ENCODE measurements at regions not wholly inside any gene's neighbourhood (a gene's known extent, or its start where the extent isn't known, plus 50 kb on each side); places are given as distances from the start of the nearest gene placed in this dataset.
"Not testable (repeated sequence)": the region's sequence is repeated elsewhere in the genome, so short reads cannot be mapped to it uniquely, and the experiment has no call there.

GRCh38 chr4:12109056-12109455 lies 680.4 kb upstream of the HS3ST1 start:
- DNase-seq (ENCODE audit: low read depth in 2 of 2), result not testable (repeated sequence)

DNA sequence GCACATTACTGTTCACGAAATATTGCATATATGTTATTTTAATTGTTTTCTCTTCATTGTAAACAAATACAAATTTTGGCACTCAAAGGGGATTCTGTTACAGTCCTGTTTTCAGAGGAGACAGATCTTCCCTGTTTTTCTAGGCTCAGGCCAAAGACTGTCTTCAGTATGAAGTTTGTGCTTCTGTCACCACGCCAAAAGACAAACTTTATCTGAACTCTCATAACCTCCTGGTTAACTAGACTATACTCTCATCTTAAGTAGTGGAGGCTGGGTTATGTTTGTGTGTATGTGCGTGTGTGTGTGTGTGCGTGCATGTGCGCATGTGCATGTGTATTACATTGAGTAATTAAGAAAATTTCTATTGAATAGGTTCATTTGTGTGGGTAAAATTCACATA lies 676.8 kb upstream of the HS3ST1 start:
- no peak for DNase-seq (ENCODE audit: low read depth in 2 of 2)

- DNase-seq (ENCODE audit: low read depth in 2 of 2), result not testable (repeated sequence)
Measured at GRCh38 chr4:12089920-12090319, 661.2 kb upstream of the HS3ST1 start.

DNA sequence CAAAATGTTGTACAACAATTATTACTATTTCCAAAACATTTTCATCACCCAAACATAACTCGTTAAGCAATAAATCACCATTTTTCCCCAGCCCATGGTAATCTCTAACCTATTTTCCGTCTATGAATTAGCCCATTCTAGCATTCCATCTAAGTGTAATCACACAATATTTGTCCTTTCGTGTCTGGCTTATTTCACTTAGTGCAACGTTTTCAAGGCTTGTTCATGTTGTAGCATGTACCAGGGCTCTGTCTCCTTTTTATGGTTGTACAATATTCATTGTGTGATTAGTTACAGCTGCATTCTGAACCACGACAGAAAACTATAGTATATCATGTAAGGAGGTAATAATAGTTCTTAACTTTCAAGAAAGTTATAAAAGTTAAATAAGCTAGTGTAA lies 656.0 kb upstream of the HS3ST1 start:
- DNase-seq (ENCODE audit: low read depth in 2 of 2), result no peak

- no peak for DNase-seq (ENCODE audit: low read depth in 2 of 2)
Measured at GRCh38 chr4:12071316-12071715, 642.6 kb upstream of the HS3ST1 start.

DNA sequence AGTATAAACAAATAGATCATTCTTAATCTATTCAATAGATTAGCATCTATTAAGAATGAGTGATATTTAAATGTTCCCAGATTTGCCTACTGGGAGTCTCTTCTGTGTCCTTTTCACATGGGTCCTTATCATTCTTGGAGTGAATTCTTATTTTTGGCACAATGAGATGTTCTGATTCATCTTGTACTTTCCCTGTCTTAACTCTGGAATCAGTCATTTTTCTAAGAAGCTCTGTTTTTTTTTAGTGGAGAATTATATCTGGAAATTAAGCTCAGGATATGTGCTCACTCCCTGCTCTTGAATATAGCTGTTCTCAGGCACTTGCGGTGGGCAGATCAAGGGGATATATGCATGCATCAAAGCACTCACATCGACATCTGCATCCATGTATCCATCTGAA lies 625.3 kb upstream of the HS3ST1 start:
- no peak for DNase-seq (ENCODE audit: low read depth in 2 of 2)

DNA sequence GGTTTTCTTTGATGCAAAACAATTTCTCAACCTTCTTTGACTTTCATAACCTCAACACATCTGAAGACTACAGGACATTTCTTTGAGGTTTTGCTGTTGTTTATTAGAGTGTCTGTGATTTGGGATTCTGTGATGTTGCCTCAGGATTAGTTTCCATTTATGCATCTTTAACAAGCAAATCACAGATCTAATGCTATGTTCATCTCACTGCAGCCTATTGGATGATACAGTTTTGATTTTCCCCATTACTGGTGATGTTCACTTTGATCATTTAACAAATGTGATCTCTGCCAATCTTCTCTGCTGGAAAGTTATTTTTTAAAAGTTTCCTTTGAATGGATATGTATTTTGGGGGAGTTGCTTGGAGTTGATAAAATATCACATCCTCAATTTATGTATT lies 624.9 kb upstream of the HS3ST1 start:
- no peak for DNase-seq (ENCODE audit: low read depth in 2 of 2)

- no peak for DNase-seq (ENCODE audit: low read depth in 2 of 2)
Measured at GRCh38 chr4:12050357-12050756, 621.7 kb upstream of the HS3ST1 start.

GRCh38 chr4:12042818-12043217 lies 614.1 kb upstream of the HS3ST1 start:
- DNase-seq (ENCODE audit: low read depth in 2 of 2), result no peak

- DNase-seq (ENCODE audit: low read depth in 2 of 2), result no peak
Measured at GRCh38 chr4:12041828-12042227, 613.1 kb upstream of the HS3ST1 start.

- no peak for DNase-seq (ENCODE audit: low read depth in 2 of 2)
Measured at GRCh38 chr4:12036450-12036849, 607.8 kb upstream of the HS3ST1 start.

DNA sequence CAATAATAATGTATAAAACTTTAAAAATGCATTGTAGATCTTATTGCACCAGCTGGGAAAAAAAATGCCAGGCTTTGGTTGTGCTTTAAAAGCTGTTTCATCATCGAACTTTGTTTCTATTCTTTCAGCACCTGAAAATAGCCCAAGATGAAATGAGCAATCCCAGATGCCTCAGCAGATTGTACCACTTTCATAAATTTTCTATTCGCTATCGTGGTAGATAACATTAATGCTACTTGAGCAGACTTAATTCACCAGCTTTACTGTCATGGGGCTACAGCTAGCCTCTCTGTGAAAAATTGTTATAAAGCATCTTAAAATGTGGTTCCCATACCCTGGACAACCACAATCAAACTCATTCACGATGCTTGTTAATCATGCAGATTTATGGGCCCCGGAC lies 599.6 kb upstream of the HS3ST1 start:
- no peak for DNase-seq (ENCODE audit: low read depth in 2 of 2)

GRCh38 chr4:12022409-12022808 lies 593.7 kb upstream of the HS3ST1 start:
- no peak for DNase-seq (ENCODE audit: low read depth in 2 of 2)

- DNase-seq (ENCODE audit: low read depth in 2 of 2), result no peak
Measured at GRCh38 chr4:12016729-12017128, 588.0 kb upstream of the HS3ST1 start.

DNA sequence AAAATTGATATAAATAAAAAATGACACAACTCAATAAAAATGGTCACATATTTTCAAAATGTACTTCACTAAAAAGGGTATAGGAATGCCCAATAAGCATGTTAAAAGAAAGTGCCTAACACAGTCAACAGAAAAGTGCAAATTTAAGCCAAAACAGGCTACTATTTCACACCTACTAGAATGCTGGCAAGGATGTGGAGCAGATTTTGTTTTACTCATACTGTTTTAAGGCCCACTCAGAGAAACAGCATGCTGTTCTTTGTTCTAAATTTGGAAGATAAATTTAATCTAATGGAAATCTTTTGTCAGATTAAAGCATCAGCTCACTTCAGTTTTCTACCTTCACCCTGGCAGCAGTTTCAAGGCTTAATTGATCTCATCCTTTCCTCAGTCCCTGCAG lies 576.8 kb upstream of the HS3ST1 start:
- no peak for DNase-seq (ENCODE audit: low read depth in 2 of 2)

GRCh38 chr4:11996581-11996980 lies 567.9 kb upstream of the HS3ST1 start:
- not testable (repeated sequence) for DNase-seq (ENCODE audit: low read depth in 2 of 2)

- DNase-seq (ENCODE audit: low read depth in 2 of 2), result no peak
Measured at GRCh38 chr4:11976726-11977263, 548.1 kb upstream of the HS3ST1 start.

- DNase-seq (ENCODE audit: low read depth in 2 of 2), result no peak
Measured at GRCh38 chr4:11973270-11973669, 544.6 kb upstream of the HS3ST1 start.

DNA sequence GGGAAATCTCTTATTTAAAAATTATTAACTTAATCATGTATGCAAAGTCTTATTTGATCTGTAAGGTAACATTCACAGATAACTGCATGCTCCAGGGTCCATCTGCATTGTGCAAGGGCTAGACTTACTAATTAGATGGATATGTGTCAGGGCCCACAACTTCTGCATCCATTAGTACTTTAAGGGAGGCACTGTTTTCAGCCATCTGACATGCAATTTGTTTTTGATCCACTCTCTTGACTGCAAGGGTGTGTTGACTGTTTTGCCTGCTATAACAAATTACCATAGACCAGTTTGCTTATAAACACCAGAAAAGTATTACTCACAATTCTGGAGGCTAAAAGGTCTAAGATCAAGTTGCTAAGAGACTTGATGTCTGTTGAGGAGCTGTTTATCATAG lies 542.1 kb upstream of the HS3ST1 start:
- no peak for DNase-seq (ENCODE audit: low read depth in 2 of 2)

DNA sequence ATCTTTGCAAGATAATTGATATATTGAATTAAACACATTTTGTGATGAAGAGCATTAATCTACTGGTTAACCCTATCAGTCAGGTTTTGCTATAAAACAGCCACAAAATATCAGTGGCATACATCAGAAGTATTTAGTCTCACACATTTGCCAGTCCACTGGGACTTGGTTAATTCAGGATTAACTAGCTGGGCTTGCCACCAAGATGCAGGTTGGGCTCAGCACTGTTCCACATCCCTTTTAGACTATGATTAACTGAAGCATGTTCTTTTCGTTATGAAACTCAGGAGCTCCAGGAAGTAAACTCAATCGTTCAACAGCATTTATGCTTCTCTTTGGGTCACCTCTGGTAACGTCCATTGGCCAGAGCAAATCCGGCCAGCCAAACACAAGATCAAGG lies 538.1 kb upstream of the HS3ST1 start:
- DNase-seq (ENCODE audit: low read depth in 2 of 2), result no peak

DNA sequence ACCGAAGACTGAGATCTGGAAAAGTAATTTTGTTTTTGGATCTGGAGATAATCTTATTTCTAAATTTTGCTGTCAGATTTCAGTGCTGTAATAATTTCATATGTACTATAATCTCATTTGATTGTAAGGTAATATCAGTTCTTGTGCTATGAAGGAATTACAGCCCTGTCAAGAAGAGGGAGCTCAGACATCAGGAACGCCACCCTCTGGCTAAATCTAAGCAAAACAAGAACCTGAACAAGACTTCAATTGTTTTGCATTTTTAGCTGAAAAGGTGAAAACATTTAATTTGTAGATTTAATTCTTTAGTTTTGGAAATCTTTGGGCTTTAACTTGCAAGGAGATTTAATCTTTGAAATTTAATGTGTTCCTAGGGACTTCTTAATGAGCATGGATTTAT lies 525.4 kb upstream of the HS3ST1 start:
- DNase-seq (ENCODE audit: low read depth in 2 of 2), result no peak

DNA sequence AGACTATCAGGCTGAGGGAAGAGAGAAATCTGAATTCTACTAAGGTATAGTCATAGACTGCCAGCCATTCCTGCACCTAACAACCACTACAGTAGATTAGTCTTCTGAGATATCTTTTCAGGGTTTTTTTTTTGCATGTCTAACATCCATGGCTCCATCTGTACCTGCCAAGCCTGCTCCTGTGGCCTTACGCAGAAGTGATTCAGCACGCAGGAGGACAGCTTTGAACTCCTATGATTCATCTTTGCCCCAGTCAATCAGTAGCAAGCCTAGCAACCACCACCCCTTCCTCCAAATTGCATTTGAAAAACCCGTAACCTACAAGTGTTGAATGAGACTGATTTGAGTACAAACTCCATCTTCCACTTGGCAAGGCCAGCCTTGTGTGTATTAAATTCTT lies 520.7 kb upstream of the HS3ST1 start:
- DNase-seq (ENCODE audit: low read depth in 2 of 2), result no peak

GRCh38 chr4:11947629-11948028 lies 518.9 kb upstream of the HS3ST1 start:
- not testable (repeated sequence) for DNase-seq (ENCODE audit: low read depth in 2 of 2)

DNA sequence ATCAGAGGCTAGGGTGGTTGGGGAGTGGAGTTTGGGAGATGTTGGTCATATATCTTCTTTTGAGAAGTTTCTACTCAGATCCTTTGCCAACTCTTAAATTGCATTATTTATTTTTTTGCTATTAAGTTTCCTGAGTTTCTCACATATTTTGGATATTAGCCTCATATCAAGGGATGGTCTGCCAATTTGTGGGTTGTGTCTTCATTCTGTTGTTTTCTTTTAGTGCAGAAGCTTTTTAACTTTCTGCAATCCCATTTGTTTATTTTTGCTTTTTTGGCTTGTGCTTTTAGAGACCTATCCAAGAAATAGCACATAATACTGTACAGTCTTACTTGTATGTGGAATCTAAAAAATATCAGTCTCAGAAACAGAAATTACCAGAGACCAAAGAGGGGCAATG lies 509.2 kb upstream of the HS3ST1 start:
- DNase-seq (ENCODE audit: low read depth in 2 of 2), result no peak
